Muscle of arm (tissue), 1 donor: ENCODE measurements at regions not wholly inside any gene's neighbourhood (a gene's known extent, or its start where the extent isn't known, plus 50 kb on each side); places are given as distances from the start of the nearest gene placed in this dataset.
A peak's percentile ranks its signal among the peaks of the same experiment; 100 is the strongest.

ENCODE experiments used
- DNase-seq: peaks from one replicate; pipeline ENCODE4 v3.0.0-alpha.2; 2013

- no peak for DNase-seq
These were observed 246.2 kb downstream of the LRFN2 start for GRCh38 chr6:40340957-40341356.

DNA sequence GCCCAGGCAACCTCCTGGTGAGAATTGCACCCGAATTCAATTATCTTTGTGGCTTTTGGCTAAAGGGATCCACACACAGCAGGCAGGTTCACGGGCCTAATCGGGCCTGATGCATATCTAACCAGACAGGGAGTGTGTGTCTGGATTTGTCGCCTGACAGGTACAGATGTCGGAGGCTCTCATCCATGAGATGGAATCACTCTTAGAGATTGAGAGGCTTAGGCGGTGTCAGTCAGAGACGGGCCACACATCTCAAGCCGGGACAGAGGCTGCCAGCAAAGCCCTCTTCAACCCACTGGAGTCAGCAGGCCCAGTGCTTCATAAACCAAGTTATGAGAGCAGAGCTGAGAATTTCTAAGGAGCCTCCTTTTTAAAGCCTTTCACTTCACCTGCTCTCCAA is 247.0 kb downstream of the LRFN2 start:
- no peak for DNase-seq

DNA sequence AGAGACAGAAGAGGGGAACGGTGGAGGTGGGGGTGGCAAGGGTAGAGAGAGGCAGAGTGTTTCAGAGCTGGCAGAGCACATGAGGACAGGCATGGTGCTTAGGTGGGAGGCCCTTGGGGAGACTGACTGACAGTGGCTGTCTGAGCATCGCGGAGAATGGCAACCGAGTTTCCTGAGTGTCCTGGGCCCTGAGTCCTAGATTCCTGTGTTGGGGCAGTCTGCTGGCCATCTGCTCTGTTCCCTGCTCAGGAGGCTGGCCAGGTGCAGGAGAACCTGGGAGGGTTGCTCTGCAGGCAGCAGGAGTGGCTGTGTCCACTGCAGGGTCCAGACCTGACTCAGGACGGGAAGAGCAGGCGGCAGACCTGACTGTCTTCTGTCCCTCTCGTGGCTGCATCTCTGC is 248.9 kb downstream of the LRFN2 start:
- no peak for DNase-seq

GRCh38 chr6:40336940-40337760 is 250.0 kb downstream of the LRFN2 start:
- DNase-seq = no peak

DNA sequence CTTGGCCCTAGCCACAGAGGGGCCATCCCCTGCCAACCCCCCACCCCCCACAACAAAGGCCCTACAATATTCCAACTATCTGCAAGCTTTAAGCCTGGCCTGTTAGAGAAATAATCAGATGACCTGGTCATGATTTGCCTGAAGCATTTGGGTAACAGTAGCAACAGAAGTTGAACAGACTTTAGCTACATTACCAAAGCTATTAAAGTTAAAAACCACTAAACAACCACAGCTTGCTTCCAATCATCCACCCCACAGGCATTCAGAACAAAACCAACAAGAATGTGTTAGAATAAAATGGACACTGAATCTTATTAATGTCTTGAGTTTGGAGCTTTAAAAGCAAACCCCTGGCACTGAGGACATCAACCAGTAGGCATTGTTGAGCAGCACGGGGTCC is 250.9 kb downstream of the LRFN2 start:
- DNase-seq = no peak

- no peak for DNase-seq
These were observed 252.5 kb downstream of the LRFN2 start for GRCh38 chr6:40334496-40335270.

- no peak for DNase-seq
These were observed 255.6 kb downstream of the LRFN2 start for GRCh38 chr6:40331545-40331944.

DNA sequence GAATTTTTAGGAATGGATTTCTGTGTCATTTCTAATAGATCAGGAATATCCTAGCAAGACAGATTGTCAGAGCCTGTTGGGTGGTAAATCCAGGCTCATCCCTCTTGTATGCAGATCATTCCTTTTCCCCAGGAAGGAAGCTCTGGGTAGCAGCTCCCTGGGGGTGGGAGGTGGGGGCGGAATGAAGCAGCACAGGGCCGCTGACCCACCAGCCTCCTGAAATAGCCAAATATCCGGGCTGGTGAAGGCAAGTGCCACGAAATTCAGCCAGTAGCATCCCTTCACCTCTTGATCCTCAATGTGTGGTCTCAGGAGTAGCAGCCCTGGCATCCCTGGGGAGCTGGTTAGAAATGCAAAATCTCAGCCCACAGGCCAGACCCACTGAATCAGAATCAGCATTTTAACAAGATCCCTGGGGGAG is 256.9 kb downstream of the LRFN2 start:
- DNase-seq = no peak

- DNase-seq = no peak
These were observed 258.1 kb downstream of the LRFN2 start for GRCh38 chr6:40328986-40329545.

DNA sequence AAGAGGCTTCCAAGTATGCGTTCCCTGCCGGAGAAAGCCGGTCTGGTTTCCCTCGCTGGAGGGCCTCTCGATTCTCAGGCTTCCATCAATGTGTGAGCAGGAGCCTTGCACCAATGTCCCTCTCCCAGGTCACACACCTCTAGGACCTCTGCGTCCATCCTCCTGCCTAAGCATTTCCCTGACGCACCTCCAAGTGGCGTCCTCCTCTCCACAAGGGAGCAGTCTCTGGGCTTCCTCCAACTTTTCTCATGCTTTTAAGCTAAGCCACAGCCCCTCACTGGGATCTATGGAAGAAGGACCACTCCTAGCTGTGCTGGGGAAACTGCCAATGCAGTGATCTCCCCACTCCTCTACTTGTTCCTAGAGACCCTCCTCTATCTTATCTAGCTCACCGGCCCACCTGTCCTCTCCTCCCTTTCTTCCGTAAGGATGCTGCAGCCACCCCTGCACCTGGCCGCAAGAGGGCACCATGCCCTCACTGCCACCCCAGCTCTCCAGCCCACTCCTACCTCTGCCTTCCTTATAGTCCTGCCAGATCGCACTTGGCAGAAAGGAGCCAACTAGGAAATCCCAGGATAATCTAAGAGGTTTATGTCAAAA is 258.7 kb downstream of the LRFN2 start:
- DNase-seq = no peak

DNA sequence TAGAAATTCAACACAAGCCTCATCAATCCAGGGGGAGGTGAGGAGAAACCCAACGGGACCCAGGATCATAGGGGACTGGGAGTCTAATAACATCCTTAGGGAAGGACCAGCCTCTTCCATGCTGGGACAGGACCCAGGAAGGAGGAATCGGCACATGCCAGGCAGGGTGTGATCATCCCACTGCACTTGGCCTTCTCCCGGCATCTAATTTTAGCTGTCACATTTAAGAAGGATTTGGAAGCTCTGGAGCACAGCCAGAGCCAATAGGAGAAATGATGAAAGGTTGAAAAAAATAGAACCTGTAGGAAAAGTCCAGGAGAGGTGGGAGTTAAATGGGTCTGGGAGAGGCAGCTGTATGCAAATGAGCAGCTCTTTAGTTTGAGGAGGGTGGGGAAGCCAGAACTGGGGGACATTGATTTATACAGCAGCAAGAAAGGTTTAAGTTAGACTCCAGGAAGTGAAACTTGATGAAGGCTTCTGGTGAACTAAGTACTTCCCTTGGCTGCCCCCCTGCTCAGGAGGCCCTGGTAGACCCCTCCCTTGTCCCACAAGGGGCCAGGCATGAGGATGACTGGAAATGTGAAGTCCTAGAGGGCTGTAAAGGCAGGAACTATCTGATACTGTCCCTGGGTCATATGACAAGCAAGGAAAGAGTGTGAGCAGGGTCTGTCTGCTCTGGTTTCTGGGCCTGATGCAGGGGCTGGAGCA is 260.3 kb downstream of the LRFN2 start:
- no peak for DNase-seq

- DNase-seq = no peak
These were observed 261.4 kb downstream of the LRFN2 start for GRCh38 chr6:40325791-40326190.

GRCh38 chr6:40325041-40325440 is 262.1 kb downstream of the LRFN2 start:
- no peak for DNase-seq

GRCh38 chr6:40323881-40324634 is 263.1 kb downstream of the LRFN2 start:
- no peak for DNase-seq

GRCh38 chr6:40322336-40322735 is 264.8 kb downstream of the LRFN2 start:
- no peak for DNase-seq

DNA sequence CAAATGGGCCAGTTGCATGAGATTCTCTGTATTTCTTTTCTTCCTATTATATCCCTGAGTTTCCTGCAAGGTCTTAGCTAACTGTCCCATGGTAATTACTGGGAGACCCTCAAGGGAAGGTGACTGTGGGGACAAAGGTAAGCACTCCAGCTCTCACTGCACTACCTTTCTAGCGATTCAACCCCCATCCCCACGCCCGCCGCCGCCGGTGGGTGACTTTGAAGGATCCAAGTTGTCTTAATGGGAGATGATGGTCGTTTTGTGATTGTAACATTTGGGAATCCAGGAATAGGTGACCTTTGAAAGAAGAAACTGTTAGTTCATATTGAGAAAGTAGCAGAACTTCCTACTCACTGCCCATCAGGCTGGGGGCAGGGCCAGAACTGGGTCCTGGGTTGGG is 265.5 kb downstream of the LRFN2 start:
- DNase-seq = no peak

DNA sequence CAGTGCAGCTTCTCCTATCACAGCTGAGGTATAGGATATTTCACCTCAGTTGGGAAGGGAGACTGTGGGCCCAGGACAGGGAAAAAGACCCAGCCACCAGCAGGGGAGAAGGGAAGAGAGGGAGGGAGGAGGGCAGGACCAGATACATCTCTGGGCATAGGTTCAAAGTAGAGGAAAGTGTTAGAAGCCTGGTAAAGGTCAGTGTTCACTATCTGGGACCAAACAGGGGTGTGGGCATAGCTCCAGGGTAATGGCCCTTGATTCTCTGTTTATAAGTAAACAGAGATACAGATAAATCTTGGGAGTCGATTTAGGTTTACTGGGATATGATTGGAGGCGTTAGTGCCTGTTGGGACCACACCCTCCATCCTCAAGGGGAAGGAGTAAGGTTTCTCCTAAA is 266.2 kb downstream of the LRFN2 start:
- DNase-seq = no peak

GRCh38 chr6:40320441-40320840 is 266.7 kb downstream of the LRFN2 start:
- no peak for DNase-seq

- no peak for DNase-seq
These were observed 268.0 kb downstream of the LRFN2 start for GRCh38 chr6:40319124-40319523.

DNA sequence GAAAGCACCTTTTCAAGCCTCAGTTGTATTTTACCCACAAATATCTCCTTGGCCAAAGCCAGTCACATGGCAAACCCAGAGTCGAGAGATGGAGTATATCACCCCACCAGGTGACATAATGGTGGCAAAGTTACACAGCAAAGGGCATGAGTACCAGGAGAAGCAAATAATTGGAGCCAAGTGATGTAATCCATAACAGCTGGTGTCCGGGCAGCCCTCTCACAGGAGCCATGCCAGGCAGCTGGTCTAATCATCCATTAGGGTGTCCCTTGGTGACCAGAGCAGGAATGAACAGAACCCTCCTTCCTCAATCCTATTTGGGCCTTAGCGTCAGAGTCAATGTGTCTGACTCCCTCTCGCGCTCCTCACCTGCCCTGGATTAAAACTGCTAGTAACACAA is 272.1 kb downstream of the LRFN2 start:
- peak; percentile 25 for DNase-seq

- DNase-seq = no peak
These were observed 273.6 kb downstream of the LRFN2 start for GRCh38 chr6:40313582-40313981.
